ENCODE measurements at regions not wholly inside any gene's neighbourhood (a gene's known extent, or its start where the extent isn't known, plus 50 kb on each side); places are given as distances from the start of the nearest gene placed in this dataset.

DNA sequence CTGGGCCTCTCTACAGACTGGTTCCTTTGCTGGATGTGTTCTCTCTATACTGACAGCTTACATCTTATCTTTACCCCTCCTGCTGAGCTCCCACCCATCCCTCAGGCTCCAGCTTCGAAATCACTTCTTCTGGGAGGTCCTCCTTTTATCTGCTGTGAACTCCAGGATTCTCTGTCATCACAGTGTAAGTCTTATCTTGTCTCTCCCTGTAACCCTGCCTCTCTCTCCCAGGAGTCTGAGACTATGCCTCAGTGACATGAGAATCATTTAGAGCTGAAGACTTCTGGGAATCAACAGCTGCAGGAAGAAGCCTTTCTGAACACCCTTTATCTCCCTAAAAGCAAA, 148.1 kb upstream of the HS3ST3A1 start:
- Histone ChIP-seq H2AFZ (ENCODE audit: low read depth, low read length) (no peak overlapping the region), H3K27ac (ENCODE audit: low read length) (no peak overlapping the region), H3K4me3 (ENCODE audit: low read length) (no peak overlapping the region), H3K4me1 (ENCODE audit: low read length) (no peaks in the 10 kb centered on the region), H4K20me1 (ENCODE audit: insufficient read depth, low read length) (no peaks in the 10 kb centered on the region), H3K79me2 (ENCODE audit: low read length) (no peaks in the 10 kb centered on the region), H3K27me3 (ENCODE audit: low read depth, low read length) (no peaks in the 10 kb centered on the region), H3K4me2 (ENCODE audit: low read length) (no peak overlapping the region), H3K9me3 (ENCODE audit: insufficient read depth, low read length) (no peaks in the 10 kb centered on the region), H3K9ac (ENCODE audit: low read length) (no peak overlapping the region), H3K36me3 (replicated peaks; ENCODE audit: low read depth, low read length) (no peaks in the 10 kb centered on the region)
- TF ChIP-seq EZH2phosphoT487 (IDR thresholded peaks at IDR 0.05; ENCODE audit: low read depth): no peak
- TF ChIP-seq, protein P1, sequence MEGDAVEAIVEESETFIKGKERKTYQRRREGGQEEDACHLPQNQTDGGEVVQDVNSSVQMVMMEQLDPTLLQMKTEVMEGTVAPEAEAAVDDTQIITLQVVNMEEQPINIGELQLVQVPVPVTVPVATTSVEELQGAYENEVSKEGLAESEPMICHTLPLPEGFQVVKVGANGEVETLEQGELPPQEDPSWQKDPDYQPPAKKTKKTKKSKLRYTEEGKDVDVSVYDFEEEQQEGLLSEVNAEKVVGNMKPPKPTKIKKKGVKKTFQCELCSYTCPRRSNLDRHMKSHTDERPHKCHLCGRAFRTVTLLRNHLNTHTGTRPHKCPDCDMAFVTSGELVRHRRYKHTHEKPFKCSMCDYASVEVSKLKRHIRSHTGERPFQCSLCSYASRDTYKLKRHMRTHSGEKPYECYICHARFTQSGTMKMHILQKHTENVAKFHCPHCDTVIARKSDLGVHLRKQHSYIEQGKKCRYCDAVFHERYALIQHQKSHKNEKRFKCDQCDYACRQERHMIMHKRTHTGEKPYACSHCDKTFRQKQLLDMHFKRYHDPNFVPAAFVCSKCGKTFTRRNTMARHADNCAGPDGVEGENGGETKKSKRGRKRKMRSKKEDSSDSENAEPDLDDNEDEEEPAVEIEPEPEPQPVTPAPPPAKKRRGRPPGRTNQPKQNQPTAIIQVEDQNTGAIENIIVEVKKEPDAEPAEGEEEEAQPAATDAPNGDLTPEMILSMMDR (IDR thresholded peaks at IDR 0.05; ENCODE audit: low read depth, low read length): no peak

DNA sequence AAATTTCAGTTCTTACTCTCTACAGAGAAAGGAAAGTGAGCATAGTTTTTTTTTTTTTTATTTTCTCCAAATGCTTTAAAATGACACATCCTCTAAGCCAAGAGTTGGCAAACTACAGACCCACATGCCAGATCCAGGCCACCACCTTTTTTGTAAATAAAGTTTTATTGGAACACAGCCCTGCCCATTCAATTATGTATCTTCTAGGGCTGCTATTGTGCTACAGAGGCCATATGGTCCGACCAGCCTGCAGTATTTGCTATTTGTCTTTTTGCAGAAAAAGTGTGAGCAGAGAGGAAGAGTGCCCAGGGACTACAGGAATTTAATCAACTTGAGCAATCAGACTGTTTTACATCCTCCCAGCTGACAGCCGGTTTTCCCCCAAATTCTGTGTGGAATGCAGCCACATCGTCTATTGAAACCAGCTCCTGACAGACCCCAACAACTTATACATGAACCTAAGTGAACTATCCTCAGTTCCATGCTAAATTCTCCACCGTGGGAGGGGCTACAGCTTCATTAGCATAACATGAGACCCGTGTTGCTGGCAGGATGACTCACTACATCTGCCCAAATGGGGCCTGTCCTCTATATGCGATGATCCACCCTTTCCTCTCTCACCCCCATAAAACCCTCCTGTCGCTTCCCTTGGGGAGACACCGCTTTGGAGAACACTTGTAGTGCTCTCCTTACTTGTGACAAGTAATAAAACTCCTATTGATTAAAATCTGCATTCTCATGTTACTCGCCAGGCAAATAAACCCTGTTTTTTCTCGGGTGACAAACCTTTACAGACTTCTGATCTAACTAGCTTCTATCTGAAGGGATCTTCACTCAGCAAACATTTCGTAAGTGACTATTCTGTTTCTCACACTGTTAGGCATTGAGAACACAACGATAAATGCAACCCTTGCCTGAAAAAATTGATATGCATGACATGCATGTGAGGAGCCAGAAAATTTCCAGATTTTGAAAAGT, 149.4 kb upstream of the HS3ST3A1 start:
- H3K4me3 ChIP-seq (ENCODE audit: low read length): no peak overlapping the region

DNA sequence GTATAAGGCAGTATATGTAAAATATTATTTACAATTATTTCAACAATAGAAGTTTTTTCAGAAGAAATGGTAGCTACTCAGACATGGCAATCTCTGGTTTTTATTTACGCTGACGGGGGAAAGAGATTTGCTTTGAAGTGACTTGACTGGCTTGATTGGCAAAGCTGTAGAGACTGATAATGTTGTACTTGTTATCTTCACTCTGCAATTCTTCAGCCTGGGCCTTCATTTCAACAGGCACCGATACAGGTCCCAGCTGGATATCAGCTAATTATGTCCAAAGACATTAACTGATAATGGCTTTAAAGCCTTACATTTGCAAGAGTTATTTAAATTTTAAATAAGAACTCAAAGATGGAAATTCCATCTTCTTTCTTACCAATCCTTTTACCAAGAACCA, 151.4 kb upstream of the HS3ST3A1 start:
- no peak overlapping the region for H3K4me3 ChIP-seq (ENCODE audit: low read length)
- H3K27ac ChIP-seq (ENCODE audit: low read length): no peak overlapping the region
- no peaks in the 10 kb centered on the region for H3K4me1 ChIP-seq (ENCODE audit: low read length)
- H3K4me2 ChIP-seq (ENCODE audit: low read length): no peak overlapping the region
- H3K79me2 ChIP-seq (ENCODE audit: low read length): no peaks in the 10 kb centered on the region
- no peaks in the 10 kb centered on the region for H3K27me3 ChIP-seq (ENCODE audit: low read depth, low read length)
- H4K20me1 ChIP-seq (ENCODE audit: insufficient read depth, low read length): no peaks in the 10 kb centered on the region
- H3K9me3 ChIP-seq (ENCODE audit: insufficient read depth, low read length): no peaks in the 10 kb centered on the region
- H2AFZ ChIP-seq (ENCODE audit: low read depth, low read length): no peak overlapping the region
- H3K36me3 ChIP-seq (replicated peaks; ENCODE audit: low read depth, low read length): no peaks in the 10 kb centered on the region
- no peak overlapping the region for H3K9ac ChIP-seq (ENCODE audit: low read length)
- TF ChIP-seq, protein P1 (IDR thresholded peaks at IDR 0.05; ENCODE audit: low read depth, low read length): no peak
- no peak for TF ChIP-seq EZH2phosphoT487 (IDR thresholded peaks at IDR 0.05; ENCODE audit: low read depth)

More for the DNA sequence above, 149.4 kb upstream of the HS3ST3A1 start:
- H3K9ac ChIP-seq (ENCODE audit: low read length): no peak overlapping the region
- no peaks in the 10 kb centered on the region for H3K9me3 ChIP-seq (ENCODE audit: insufficient read depth, low read length)
- H3K36me3 ChIP-seq (replicated peaks; ENCODE audit: low read depth, low read length): no peaks in the 10 kb centered on the region
- H3K79me2 ChIP-seq (ENCODE audit: low read length): no peaks in the 10 kb centered on the region
- TF ChIP-seq, protein P1 (IDR thresholded peaks at IDR 0.05; ENCODE audit: low read depth, low read length): no peak
- TF ChIP-seq EZH2phosphoT487 (IDR thresholded peaks at IDR 0.05; ENCODE audit: low read depth): no peak
- H3K27ac ChIP-seq (ENCODE audit: low read length): no peak overlapping the region
- no peaks in the 10 kb centered on the region for H3K4me1 ChIP-seq (ENCODE audit: low read length)
- no peak overlapping the region for H2AFZ ChIP-seq (ENCODE audit: low read depth, low read length)
- no peak overlapping the region for H3K4me2 ChIP-seq (ENCODE audit: low read length)
- H4K20me1 ChIP-seq (ENCODE audit: insufficient read depth, low read length): no peaks in the 10 kb centered on the region
- H3K27me3 ChIP-seq (ENCODE audit: low read depth, low read length): no peaks in the 10 kb centered on the region

DNA sequence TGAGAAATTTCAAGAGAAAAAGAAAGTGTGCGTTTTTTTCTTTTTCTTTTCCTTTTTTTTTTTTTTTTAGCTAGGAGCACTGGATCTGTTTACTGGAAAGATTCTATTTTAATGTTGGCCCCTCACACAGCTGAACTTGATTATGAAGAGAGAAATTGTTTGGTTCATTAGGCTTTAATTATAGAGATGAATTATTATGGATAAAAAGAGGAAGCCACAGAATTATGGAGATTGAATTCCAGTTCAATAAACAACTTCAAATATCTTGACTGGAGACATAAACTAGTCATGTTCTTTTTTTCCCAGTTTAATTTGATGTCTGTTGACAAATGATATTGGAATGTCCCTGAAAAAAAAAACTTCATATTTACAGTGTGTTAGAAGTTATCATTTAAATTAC, 152.0 kb upstream of the HS3ST3A1 start:
- Histone ChIP-seq H4K20me1 (ENCODE audit: insufficient read depth, low read length) (no peaks in the 10 kb centered on the region), H2AFZ (ENCODE audit: low read depth, low read length) (no peak overlapping the region), H3K79me2 (ENCODE audit: low read length) (no peaks in the 10 kb centered on the region), H3K4me1 (ENCODE audit: low read length) (no peaks in the 10 kb centered on the region), H3K9ac (ENCODE audit: low read length) (no peak overlapping the region), H3K27me3 (ENCODE audit: low read depth, low read length) (no peaks in the 10 kb centered on the region), H3K9me3 (ENCODE audit: insufficient read depth, low read length) (no peaks in the 10 kb centered on the region), H3K36me3 (replicated peaks; ENCODE audit: low read depth, low read length) (no peaks in the 10 kb centered on the region), H3K4me2 (ENCODE audit: low read length) (no peak overlapping the region), H3K27ac (ENCODE audit: low read length) (no peak overlapping the region), H3K4me3 (ENCODE audit: low read length) (no peak overlapping the region)
- no peak for TF ChIP-seq EZH2phosphoT487 (IDR thresholded peaks at IDR 0.05; ENCODE audit: low read depth)
- TF ChIP-seq, protein P1 (IDR thresholded peaks at IDR 0.05; ENCODE audit: low read depth, low read length): no peak

Data from OCI-LY3 (cell line).